T-helper 17 cell (primary cell): ENCODE measurements at regions not wholly inside any gene's neighbourhood (a gene's known extent, or its start where the extent isn't known, plus 50 kb on each side); places are given as distances from the start of the nearest gene placed in this dataset.
"Not testable (repeated sequence)": the region's sequence is repeated elsewhere in the genome, so short reads cannot be mapped to it uniquely, and the experiment has no call there.

Experiments
- ATAC-seq: fragments of 150-1000 bp; cut with Tn5 transposase; 2 replicates; pipeline ENCODE4 v1.10.0; 2021; ENCODE audit warnings: mild to moderate bottlenecking, moderate library complexity
- DNase-seq, 3 donors: peaks; one replicate each; pipeline versions ENCODE4 v3.0.0 to v3.0.0-alpha.2; 2020 to 2021
- H3K9me3 ChIP-seq: one replicate; pipeline ENCODE4 v1.7.0; 2013; ENCODE audit warnings: low read length, mild to moderate bottlenecking; ENCODE audit not compliant: control insufficient read depth, poor library complexity, severe bottlenecking
- H3K27ac Mint-ChIP-seq: one replicate; pipeline ENCODE4 v1.8.0; 2022; ENCODE audit warnings: mild to moderate bottlenecking, moderate library complexity, mixed read lengths
- H3K27me3 Mint-ChIP-seq: one replicate; pipeline ENCODE4 v1.8.0; 2022; ENCODE audit warnings: mixed read lengths
- H3K36me3 Mint-ChIP-seq: one replicate; pipeline ENCODE4 v1.8.0; 2022; ENCODE audit warnings: low read depth, mixed read lengths
- H3K4me1 Mint-ChIP-seq: one replicate; pipeline ENCODE4 v1.8.0; 2022; ENCODE audit warnings: mild to moderate bottlenecking, mixed read lengths
- H3K4me3 Mint-ChIP-seq: one replicate; pipeline ENCODE4 v1.8.0; 2022; ENCODE audit warnings: mild to moderate bottlenecking, moderate library complexity, mixed read lengths

GRCh38 chr3:6726811-6727210 is 134.1 kb upstream of the GRM7 start:
- Mint-ChIP-seq H3K27ac (no peak overlapping the region), H3K4me3 (no peak overlapping the region), H3K4me1 (no peaks in the 10 kb centered on the region)

GRCh38 chr3:6732807-6733206 is 128.1 kb upstream of the GRM7 start:
- no peaks in the 10 kb centered on the region for H3K27me3 Mint-ChIP-seq
- H3K9me3 ChIP-seq, result no peaks in the 10 kb centered on the region
- H3K36me3 Mint-ChIP-seq, result no peaks in the 10 kb centered on the region
- H3K27ac Mint-ChIP-seq, result no peak overlapping the region
- no peaks in the 10 kb centered on the region for H3K4me1 Mint-ChIP-seq
- ATAC-seq (no peak), DNase-seq (no peak)
- H3K4me3 Mint-ChIP-seq, result no peak overlapping the region

More at GRCh38 chr3:6726811-6727210, 134.1 kb upstream of the GRM7 start:
- DNase-seq (no peak), ATAC-seq (no peak)
- H3K9me3 ChIP-seq, result no peaks in the 10 kb centered on the region
- H3K36me3 Mint-ChIP-seq, result no peaks in the 10 kb centered on the region
- H3K27me3 Mint-ChIP-seq, result no peaks in the 10 kb centered on the region

- no peak overlapping the region for H3K27ac Mint-ChIP-seq
- DNase-seq, result no peak
- H3K4me1 Mint-ChIP-seq, result no peaks in the 10 kb centered on the region
- H3K4me3 Mint-ChIP-seq, result no peak overlapping the region
- ATAC-seq, result no peak
- H3K27me3 Mint-ChIP-seq, result no peaks in the 10 kb centered on the region
- H3K36me3 Mint-ChIP-seq, result no peaks in the 10 kb centered on the region
- H3K9me3 ChIP-seq, result no peaks in the 10 kb centered on the region
Measured at GRCh38 chr3:6733699-6734394, 127.1 kb upstream of the GRM7 start.

DNA sequence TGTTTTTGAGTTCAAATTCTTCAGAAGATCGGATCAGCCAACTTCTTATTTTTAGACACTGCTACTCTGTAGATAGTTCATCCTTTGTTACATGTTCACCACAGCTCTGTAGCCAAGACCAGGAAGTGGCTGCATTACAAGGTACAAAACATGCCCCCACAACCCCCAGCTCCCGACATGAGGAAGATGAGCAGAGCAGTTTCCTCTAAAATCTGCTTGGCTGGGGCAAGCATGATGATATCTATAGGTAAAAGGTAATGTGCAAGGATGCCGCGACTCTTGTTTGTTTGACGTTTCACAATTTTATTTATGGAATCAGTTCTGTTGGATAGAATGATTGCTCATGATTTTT is 126.5 kb upstream of the GRM7 start:
- Mint-ChIP-seq H3K27ac (no peak overlapping the region), H3K36me3 (no peaks in the 10 kb centered on the region), H3K4me3 (no peak overlapping the region), H3K4me1 (no peaks in the 10 kb centered on the region), H3K27me3 (no peaks in the 10 kb centered on the region)
- H3K9me3 ChIP-seq, result no peaks in the 10 kb centered on the region
- no peak for DNase-seq
- ATAC-seq, result no peak

DNA sequence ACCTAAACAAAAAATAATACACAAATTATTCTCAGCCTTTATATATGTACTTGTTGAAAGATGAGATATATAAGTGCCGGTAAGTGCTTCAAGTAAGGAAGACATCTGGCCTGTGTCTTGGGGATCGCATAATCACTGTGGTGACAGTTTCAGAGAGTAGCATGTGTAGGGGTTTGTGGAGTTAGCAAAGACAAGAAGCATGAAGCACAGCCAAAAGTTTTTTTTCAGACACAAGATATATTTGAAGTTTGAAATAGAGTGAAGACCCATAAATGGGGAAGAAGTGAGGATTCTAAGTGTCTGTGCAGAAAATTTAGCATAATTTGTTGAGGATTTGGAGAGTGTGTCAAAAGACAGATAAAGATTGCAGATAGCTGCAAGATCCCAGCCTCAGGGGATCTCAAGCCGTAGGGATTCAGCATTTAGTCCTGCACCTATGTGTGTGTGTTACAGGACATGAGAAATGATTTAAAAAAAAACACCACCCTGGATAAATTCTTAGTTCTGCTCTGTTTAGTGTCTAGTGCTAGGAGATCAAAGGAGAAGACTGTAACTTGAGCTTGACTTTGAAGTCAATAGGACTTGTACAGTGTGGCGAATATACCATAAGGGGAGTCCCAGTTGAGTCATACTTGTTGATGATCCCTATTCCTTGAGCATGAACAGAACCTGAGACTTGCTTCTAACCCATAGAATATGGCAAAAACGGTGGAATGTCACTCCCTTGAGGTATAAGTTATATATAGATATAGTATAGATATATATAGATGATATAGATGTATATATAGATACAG is 123.9 kb upstream of the GRM7 start:
- no peak for DNase-seq
- no peak overlapping the region for H3K27ac Mint-ChIP-seq
- H3K4me3 Mint-ChIP-seq, result no peak overlapping the region
- H3K36me3 Mint-ChIP-seq, result no peaks in the 10 kb centered on the region
- no peak for ATAC-seq
- no peaks in the 10 kb centered on the region for H3K4me1 Mint-ChIP-seq
- H3K27me3 Mint-ChIP-seq, result no peaks in the 10 kb centered on the region
- no peaks in the 10 kb centered on the region for H3K9me3 ChIP-seq

DNA sequence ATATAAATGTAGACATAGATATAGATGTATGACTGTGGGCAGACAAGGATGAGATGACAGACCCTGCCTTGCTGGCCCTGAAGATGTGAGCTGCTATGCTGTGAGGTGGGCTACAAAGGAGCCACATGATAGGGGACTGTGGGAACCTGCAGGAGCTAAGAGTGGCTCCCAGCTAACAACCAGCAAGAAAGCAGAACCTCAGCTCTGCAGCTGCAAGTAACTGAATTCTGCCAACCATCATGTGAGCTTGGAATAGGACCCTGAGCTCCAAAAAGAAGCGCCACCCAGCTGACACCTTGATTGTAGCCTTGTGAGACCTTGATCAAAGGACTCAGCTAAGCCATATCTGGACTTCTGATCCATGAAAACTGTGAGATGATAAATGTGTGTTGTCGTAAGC is 123.3 kb upstream of the GRM7 start:
- Mint-ChIP-seq H3K27me3 (no peaks in the 10 kb centered on the region), H3K4me1 (no peaks in the 10 kb centered on the region), H3K27ac (no peak overlapping the region), H3K4me3 (no peak overlapping the region), H3K36me3 (no peaks in the 10 kb centered on the region)
- ATAC-seq, result no peak
- no peaks in the 10 kb centered on the region for H3K9me3 ChIP-seq
- DNase-seq, result no peak

- H3K4me1 Mint-ChIP-seq, result no peaks in the 10 kb centered on the region
- no peak for DNase-seq
- H3K36me3 Mint-ChIP-seq, result no peaks in the 10 kb centered on the region
- H3K27ac Mint-ChIP-seq, result no peak overlapping the region
- H3K9me3 ChIP-seq, result no peaks in the 10 kb centered on the region
- no peaks in the 10 kb centered on the region for H3K27me3 Mint-ChIP-seq
- ATAC-seq, result no peak
- H3K4me3 Mint-ChIP-seq, result no peak overlapping the region
Measured at GRCh38 chr3:6739288-6739687, 121.6 kb upstream of the GRM7 start.

DNA sequence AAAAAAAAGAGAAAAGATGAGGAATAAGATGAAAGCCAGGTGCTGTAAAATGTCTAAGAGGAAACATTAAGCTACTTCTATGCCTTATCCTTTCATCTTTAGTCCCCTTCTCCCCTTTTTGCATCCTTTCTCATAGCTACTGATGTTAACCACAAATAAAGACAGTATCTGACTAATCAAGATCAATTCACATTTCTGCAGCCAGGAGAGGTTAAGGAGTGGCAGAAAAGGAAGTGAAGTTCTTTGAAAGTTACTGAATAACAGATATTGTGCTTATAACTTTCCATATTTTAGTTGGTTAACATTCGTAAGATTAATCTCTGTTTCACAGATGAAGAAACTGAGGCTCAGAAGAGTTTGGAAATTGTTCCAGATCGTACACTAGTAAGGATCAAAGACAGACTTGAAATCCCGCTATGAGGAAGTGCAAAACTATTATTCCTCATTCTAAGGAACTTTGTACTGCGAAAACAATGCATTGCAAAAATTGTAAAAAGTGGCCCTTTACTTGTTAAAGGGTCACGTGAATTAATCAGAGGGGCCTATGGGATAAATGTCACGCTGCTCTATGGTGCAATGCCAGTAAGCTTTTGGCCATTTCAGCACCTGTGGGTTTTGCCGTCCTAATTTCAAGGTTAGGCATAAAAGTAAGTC is 117.7 kb upstream of the GRM7 start:
- DNase-seq (no peak), ATAC-seq (no peak)
- peaks cover 2% of the 10 kb centered on the region for H3K9me3 ChIP-seq
- Mint-ChIP-seq H3K27me3 (no peaks in the 10 kb centered on the region), H3K36me3 (no peaks in the 10 kb centered on the region), H3K4me1 (no peaks in the 10 kb centered on the region), H3K4me3 (no peak overlapping the region), H3K27ac (no peak overlapping the region)

- no peaks in the 10 kb centered on the region for H3K4me1 Mint-ChIP-seq
- H3K4me3 Mint-ChIP-seq, result no peak overlapping the region
- no peak for ATAC-seq
Measured at GRCh38 chr3:6746443-6746842, 114.5 kb upstream of the GRM7 start.

GRCh38 chr3:6747017-6747416 is 113.9 kb upstream of the GRM7 start:
- ATAC-seq, result no peak
- DNase-seq, result no peak
- H3K36me3 Mint-ChIP-seq, result no peaks in the 10 kb centered on the region
- H3K9me3 ChIP-seq, result peaks cover 2% of the 10 kb centered on the region
- no peaks in the 10 kb centered on the region for H3K4me1 Mint-ChIP-seq
- no peaks in the 10 kb centered on the region for H3K27me3 Mint-ChIP-seq
- no peak overlapping the region for H3K27ac Mint-ChIP-seq
- no peak overlapping the region for H3K4me3 Mint-ChIP-seq

More at GRCh38 chr3:6746443-6746842, 114.5 kb upstream of the GRM7 start:
- no peaks in the 10 kb centered on the region for H3K27me3 Mint-ChIP-seq
- no peak for DNase-seq
- no peaks in the 10 kb centered on the region for H3K36me3 Mint-ChIP-seq
- H3K27ac Mint-ChIP-seq, result no peak overlapping the region
- peaks cover 2% of the 10 kb centered on the region for H3K9me3 ChIP-seq

DNA sequence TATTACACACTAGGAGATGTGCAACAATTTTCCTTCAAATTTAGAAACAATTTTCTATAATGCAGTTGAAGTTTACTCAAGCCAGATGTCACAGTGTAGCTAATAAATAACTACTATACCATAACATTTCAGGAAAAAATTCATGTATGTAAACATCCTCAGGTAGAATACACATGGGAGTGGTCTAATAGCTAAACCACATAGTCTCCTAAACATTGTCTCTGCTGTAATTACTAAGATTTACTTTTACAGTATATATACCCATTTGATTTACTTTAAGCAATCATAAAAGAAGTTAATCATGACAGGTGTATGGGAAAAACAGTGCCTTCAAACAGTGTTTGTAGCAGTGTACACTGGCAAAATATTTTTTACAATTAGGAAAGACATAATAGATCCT is 110.1 kb upstream of the GRM7 start:
- Mint-ChIP-seq H3K36me3 (no peaks in the 10 kb centered on the region), H3K27ac (no peak overlapping the region), H3K4me1 (no peaks in the 10 kb centered on the region), H3K4me3 (no peak overlapping the region), H3K27me3 (no peaks in the 10 kb centered on the region)
- no peak for ATAC-seq
- no peaks in the 10 kb centered on the region for H3K9me3 ChIP-seq
- DNase-seq, result no peak

DNA sequence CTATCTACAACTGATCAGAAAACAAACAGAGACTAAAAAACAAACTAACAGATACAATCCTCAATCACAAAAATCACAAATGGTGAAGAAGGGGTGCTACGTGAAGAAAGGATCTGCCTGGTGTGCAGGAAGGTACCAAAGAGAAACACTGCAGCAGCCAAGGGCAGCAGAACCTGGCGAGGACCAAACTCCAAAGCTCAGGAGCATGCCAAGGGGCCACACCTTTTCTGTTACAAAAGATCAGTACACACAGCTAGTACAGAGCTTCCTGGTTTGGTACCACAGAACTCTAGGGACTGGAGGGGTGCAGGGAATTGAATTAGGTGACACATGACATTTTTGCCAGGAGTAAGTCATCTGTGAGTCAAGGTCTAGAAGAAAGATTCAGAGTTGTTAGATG is 107.4 kb upstream of the GRM7 start:
- ATAC-seq (no peak), DNase-seq (no peak)
- H3K9me3 ChIP-seq, result no peaks in the 10 kb centered on the region
- H3K4me3 Mint-ChIP-seq, result no peak overlapping the region
- H3K36me3 Mint-ChIP-seq, result no peaks in the 10 kb centered on the region
- H3K4me1 Mint-ChIP-seq, result no peaks in the 10 kb centered on the region
- no peak overlapping the region for H3K27ac Mint-ChIP-seq
- no peaks in the 10 kb centered on the region for H3K27me3 Mint-ChIP-seq

DNA sequence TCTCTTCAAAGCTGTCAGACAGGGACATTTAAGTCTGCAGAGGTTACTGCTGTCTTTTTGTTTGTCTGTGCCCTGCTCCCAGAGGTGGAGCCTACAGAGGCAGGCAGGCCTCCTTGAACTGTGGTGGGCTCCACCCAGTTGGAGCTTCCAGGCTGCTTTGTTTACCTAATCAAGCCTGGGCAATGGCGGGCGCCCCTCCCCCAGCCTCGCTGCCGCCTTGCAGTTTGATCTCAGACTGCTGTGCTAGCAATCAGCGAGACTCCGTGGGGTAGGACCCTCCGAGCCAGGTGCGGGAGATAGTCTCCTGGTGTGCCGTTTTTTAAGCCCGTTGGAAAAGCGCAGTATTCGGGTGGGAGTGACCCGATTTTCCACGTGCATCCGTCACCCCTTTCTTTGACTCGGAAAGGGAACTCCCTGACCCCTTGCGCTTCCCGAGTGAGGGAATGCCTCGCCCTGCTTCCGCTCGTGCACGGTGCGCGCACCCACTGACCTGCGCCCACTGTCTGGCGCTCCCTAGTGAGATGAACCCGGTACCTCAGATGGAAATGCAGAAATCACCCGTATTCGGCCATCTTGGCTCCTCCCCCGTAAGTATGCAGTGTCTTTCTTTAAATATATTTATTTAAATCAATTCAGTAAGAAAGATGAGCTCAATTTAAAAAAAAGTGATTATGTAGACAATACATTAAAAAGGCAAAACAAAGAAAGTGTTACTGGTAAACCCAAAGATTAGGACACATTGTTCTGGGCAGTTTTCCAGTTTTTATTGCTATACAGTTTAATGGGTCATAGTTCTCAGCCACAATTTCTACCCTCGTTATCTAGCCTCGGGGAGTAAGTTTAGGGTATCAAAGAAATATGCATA is 91.2 kb upstream of the GRM7 start:
- not testable (repeated sequence) for H3K27ac Mint-ChIP-seq, H3K4me3 Mint-ChIP-seq, H3K4me1 Mint-ChIP-seq, H3K9me3 ChIP-seq, H3K36me3 Mint-ChIP-seq, DNase-seq, ATAC-seq, H3K27me3 Mint-ChIP-seq
